Keratinocyte (primary cell): ENCODE measurements at regions not wholly inside any gene's neighbourhood (a gene's known extent, or its start where the extent isn't known, plus 50 kb on each side); places are given as distances from the start of the nearest gene placed in this dataset.

Source experiments
- EZH2 ChIP-seq: IDR thresholded peaks from one replicate; pipeline ENCODE4 v1.6.1; 2012; ENCODE audit warnings: inconsistent platforms, mild to moderate bottlenecking, low read length, moderate library complexity
- TF ChIP-seq, protein P1 (sequence below), 3 experiments: IDR thresholded peaks in 1 of 3; conservative IDR thresholded peaks in 1 of 3; optimal IDR thresholded peaks in 1 of 3; 2 replicates in 2 of 3; 3 replicates in 1 of 3; pipeline versions ENCODE3 to v1.5.1; 2011; ENCODE audit warnings: low read length in 3 of 3, mild to moderate bottlenecking in 3 of 3, moderate library complexity in 2 of 3, control low read depth in 1 of 3, inconsistent platforms in 1 of 3; ENCODE audit not compliant: insufficient read depth in 2 of 3; ENCODE audit errors: extremely low read depth in 1 of 3

DNA sequence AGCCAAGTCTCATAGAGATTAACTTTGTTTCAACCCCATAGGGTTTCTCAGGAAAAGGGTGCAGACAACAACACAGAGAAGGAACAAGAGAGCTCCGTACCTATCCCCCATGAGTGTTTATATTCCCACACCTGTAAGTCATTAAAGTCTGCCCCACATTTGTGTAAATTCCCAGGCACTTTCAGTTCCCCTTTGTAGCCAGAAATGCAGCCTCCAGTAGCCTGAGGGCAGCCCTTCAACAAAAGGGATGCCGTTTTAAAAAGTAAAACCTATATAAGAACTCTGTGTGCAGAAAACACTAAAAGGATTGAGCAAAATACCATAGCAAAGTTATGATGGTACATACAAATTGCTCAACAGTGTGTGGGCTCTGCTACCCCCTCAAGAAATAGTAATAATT lies 59.7 kb upstream of the TMEM108 start:
- TF ChIP-seq EZH2, result no peak
- TF ChIP-seq, protein P1, sequence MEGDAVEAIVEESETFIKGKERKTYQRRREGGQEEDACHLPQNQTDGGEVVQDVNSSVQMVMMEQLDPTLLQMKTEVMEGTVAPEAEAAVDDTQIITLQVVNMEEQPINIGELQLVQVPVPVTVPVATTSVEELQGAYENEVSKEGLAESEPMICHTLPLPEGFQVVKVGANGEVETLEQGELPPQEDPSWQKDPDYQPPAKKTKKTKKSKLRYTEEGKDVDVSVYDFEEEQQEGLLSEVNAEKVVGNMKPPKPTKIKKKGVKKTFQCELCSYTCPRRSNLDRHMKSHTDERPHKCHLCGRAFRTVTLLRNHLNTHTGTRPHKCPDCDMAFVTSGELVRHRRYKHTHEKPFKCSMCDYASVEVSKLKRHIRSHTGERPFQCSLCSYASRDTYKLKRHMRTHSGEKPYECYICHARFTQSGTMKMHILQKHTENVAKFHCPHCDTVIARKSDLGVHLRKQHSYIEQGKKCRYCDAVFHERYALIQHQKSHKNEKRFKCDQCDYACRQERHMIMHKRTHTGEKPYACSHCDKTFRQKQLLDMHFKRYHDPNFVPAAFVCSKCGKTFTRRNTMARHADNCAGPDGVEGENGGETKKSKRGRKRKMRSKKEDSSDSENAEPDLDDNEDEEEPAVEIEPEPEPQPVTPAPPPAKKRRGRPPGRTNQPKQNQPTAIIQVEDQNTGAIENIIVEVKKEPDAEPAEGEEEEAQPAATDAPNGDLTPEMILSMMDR (optimal IDR thresholded peaks at IDR 0.05 in 1 of 3, IDR thresholded peaks at IDR 0.05 in 1 of 3, conservative IDR thresholded peaks at IDR 0.05 in 1 of 3; ENCODE audit: extremely low read depth in 1 of 3, insufficient read depth in 2 of 3, low read length in 3 of 3), result no peak
